ENCODE measurements at regions not wholly inside any gene's neighbourhood (a gene's known extent, or its start where the extent isn't known, plus 50 kb on each side); places are given as distances from the start of the nearest gene placed in this dataset.

DNA sequence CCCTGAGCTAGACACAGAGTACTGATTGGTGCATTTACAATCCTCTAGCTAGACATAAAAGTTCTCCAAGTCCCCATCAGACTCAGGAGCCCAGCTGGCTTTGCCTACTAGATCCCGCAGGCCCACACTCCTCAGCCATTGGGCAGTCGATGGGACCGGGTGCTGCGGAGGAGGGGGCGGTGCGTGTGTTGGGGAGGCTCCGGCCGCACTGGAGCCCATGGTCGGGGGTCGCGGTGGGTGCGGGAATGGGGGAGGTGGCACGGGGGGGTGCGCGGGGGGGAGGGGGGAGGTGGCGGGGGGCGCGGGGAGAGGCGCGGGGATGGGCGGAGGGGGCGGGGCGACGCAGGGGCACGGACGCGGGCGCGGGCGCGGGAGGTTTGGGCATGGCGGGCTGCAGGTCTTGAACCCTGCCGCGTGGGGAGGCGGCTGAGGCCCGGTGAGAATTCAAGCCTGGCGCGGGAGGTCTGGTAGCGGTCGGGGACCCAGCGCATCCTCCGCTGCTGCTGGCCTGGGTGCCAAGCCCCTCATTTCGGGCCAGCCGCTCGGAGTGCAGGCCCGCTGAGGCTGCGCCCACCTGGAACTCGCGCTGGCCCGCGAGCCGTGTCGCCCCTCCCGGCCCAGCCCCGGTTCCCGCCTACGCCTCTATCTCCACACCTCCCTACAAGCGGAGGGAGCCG, 674.1 kb downstream of the SLITRK5 start:
- no peak overlapping the region for H3K4me3 ChIP-seq
- in situ Hi-C loops (cut with MboI; ENCODE audit: low pct_unique_long_range_greater_than_20kb in 2 of 9, low sequenced_read_pairs in 9 of 9, unreplicated experiment in 9 of 9) = no loop called here
- H3K4me1 ChIP-seq (replicated peaks in 1 of 2) = no peaks in the 10 kb centered on the region
- WGBS, 10 experiments = no CpG with 5 or more reads among the region's 59 CpGs
- no peak for ATAC-seq (replicated peaks in 6 of 8)
- no peak overlapping the region for H3K27ac ChIP-seq

DNA sequence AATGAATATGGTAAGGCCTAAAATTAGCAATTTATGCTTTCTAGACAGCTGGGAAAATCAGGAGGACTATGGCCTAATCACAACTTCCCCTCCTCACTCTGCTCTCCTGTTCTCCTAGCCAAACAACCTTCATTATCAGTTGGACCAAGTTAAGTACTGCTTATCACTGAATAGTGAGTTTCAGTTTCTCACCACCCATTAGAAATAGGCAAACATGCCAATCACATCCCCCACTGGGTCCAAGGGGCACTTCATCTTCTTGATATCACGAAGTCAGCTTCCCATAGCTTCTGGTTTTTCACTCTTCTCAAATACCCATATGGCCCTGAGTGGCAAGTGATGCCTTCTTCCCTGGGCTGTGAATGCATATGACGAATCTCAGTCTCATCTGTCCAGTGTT, 689.6 kb downstream of the SLITRK5 start:
- ATAC-seq (replicated peaks in 6 of 8) = no peak
- no peak overlapping the region for H3K27ac ChIP-seq
- no peaks in the 10 kb centered on the region for H3K4me1 ChIP-seq (replicated peaks in 1 of 2)
- no peak overlapping the region for H3K4me3 ChIP-seq
- in situ Hi-C loops (cut with MboI; ENCODE audit: low pct_unique_long_range_greater_than_20kb in 2 of 9, low sequenced_read_pairs in 9 of 9, unreplicated experiment in 9 of 9) = no loop called here
- 0 to 100% (median 100%) methylated on average over 1 to 2 of the region's 2 CpGs; no CpG with 5 or more reads in 5 of the 10 experiments for WGBS, 10 experiments

DNA sequence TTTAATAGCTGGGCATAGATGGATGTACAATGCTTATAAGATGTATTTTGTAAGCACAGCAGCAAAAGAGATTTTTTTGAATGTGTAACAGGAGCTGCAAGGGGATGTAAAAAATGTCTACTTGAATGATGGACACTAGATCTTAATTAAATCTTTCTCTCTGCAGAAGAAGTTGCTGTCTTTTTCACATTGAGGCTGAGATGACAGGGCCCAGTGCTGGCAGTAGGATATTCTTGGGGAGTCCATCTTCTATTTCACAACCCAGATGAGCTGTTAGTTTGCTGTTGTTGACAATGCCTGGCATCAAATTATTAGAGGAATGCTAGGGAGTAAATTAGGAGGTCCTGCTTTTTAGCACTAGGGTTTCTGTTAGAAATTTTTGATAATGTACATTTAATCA, 698.7 kb downstream of the SLITRK5 start:
- H3K4me3 ChIP-seq = no peak overlapping the region
- H3K27ac ChIP-seq = no peak overlapping the region
- in situ Hi-C loops (cut with MboI; ENCODE audit: low pct_unique_long_range_greater_than_20kb in 2 of 9, low sequenced_read_pairs in 9 of 9, unreplicated experiment in 9 of 9) = no loop called here
- H3K4me1 ChIP-seq (replicated peaks in 1 of 2) = peaks cover 0 to 24% of the 10 kb centered on the region in 2 donors
- ATAC-seq (replicated peaks in 6 of 8) = peak in 3 of 8 experiments; percentile 31 to 63 (median 55)

DNA sequence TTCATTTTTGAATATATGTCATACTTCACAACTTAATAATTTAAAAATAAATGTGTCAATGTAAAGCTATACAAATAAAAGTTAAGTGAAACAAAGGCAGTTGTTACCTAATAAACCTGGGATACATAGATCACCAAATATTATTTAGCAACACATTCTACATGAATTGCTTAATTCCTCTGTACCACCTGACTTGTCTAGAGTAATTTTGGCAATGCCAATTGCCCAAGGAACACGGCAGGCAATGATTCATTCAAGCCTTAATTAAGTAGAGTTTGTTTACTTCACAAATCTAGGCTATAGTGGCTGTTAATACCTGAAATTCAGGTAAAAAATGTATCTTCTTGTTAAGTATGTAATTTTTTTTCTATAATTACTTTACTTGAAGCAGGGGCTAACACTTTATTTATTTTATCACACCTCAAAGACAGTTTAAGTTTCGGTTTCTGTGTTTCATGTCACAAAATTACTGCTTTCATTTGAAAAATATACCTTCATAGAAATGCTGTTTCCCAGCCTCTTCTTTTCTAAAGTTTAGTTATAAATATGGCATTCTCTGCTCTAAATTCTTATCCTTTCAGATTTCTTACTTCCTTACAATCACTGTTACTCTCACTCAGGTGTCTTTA, 705.7 kb downstream of the SLITRK5 start:
- WGBS, 10 experiments = 0 to 100% (median 70%) methylated on average over 1 to 2 of the region's 2 CpGs
- no peak for ATAC-seq (replicated peaks in 6 of 8)
- Histone ChIP-seq H3K27ac (no peak overlapping the region), H3K4me3 (no peak overlapping the region), H3K4me1 (replicated peaks in 1 of 2) (no peaks in the 10 kb centered on the region)
- in situ Hi-C loops (cut with MboI; ENCODE audit: low pct_unique_long_range_greater_than_20kb in 2 of 9, low sequenced_read_pairs in 9 of 9, unreplicated experiment in 9 of 9) = no loop called here

DNA sequence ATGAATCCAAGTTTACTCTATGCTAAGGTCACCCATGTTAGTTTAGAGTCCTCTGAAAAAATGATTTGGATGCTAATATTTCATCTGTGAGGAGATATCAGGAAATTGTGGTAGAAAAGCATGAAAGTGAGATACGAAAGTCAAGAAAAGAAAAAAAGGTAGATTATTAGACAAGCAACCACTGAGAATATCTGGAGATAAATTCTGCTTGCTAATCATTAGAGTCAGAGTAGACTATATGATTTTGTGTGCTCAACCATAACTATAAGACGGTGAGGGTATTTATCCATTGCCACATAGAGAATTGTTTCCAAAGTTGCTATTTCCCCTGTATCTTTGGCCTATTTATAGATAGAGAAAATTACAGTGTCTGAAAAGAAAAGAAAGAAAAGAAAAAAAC, 706.7 kb downstream of the SLITRK5 start:
- Histone ChIP-seq H3K4me1 (replicated peaks in 1 of 2) (no peaks in the 10 kb centered on the region), H3K27ac (no peak overlapping the region), H3K4me3 (no peak overlapping the region)
- no peak for ATAC-seq (replicated peaks in 6 of 8)
- in situ Hi-C loops (cut with MboI; ENCODE audit: low pct_unique_long_range_greater_than_20kb in 2 of 9, low sequenced_read_pairs in 9 of 9, unreplicated experiment in 9 of 9) = no loop called here
- WGBS, 10 experiments = 8 to 100% (median 84%) methylated on average over 1 to 2 of the region's 2 CpGs

DNA sequence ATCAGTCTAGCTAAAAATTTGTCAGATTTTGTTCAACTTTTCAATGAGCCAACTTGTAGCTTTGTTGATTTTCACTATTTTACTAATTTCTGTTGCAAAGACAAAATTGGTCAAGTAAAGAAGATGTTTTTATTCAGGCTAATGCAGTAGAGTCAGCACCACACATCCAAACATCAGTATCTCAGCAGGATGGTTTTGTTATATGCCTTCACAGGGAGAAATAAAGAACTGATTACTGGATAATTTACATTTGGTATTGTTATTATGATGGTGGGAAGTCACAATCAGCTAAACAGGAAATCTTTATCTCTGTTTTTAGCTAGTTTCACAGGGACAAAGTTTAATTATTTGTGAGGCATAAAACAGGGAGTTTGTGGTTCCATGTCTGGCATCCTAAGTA, 713.4 kb downstream of the SLITRK5 start:
- no peak for ATAC-seq (replicated peaks in 6 of 8)
- Histone ChIP-seq H3K4me3 (no peak overlapping the region), H3K4me1 (replicated peaks in 1 of 2) (no peaks in the 10 kb centered on the region), H3K27ac (no peak overlapping the region)
- in situ Hi-C loops (cut with MboI; ENCODE audit: low pct_unique_long_range_greater_than_20kb in 2 of 9, low sequenced_read_pairs in 9 of 9, unreplicated experiment in 9 of 9) = no loop called here

DNA sequence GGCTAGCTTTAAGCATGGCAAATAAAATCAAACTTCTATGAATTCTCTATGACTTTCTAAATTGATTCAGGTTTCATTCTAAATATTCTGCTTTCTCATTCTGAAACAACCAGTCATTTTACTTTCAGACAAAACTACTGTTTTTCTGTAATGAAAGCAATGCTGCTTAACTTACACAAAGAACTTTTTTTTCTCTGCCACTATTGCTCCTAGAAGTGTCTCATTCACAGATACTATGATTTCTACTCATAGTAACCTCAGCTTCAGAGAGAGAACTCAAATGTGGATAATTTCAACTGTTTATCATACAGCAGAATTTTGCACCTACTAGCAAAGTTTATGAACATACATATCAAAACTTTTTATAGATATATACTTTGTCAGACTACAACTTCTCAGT, 724.6 kb downstream of the SLITRK5 start:
- in situ Hi-C loops (cut with MboI; ENCODE audit: low pct_unique_long_range_greater_than_20kb in 2 of 9, low sequenced_read_pairs in 9 of 9, unreplicated experiment in 9 of 9) = no loop called here
- ATAC-seq (replicated peaks in 6 of 8) = no peak
- no peak overlapping the region for H3K4me3 ChIP-seq

DNA sequence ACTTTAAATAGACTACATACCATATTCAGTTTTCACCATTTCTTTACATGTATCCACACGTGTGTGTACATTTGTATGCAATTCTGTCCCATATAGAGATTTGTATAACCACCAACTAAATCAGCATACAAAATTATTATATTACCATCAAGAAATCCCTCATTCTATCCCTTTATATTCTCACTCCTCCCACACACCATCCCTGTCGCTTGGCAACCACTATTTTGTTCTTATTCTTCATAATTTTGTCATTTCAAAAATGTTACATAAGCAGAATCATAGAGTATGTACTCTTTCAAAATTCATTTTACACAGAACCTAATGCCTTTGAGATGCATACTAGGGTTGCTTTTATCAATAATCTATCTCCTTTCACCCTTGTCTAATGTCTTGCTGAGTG, 740.5 kb downstream of the SLITRK5 start:
- H3K4me1 ChIP-seq (replicated peaks in 1 of 2) = no peaks in the 10 kb centered on the region
- ATAC-seq (replicated peaks in 6 of 8) = no peak
- in situ Hi-C loops (cut with MboI; ENCODE audit: low pct_unique_long_range_greater_than_20kb in 2 of 9, low sequenced_read_pairs in 9 of 9, unreplicated experiment in 9 of 9) = no loop called here
- no peak overlapping the region for H3K27ac ChIP-seq
- 5 to 100% (median 71%) methylated on average over 1 to 2 of the region's 2 CpGs; no CpG with 5 or more reads in 1 of the 10 experiments for WGBS, 10 experiments
- no peak overlapping the region for H3K4me3 ChIP-seq

More for the DNA sequence above, 724.6 kb downstream of the SLITRK5 start:
- no peaks in the 10 kb centered on the region for H3K4me1 ChIP-seq (replicated peaks in 1 of 2)
- no peak overlapping the region for H3K27ac ChIP-seq

DNA sequence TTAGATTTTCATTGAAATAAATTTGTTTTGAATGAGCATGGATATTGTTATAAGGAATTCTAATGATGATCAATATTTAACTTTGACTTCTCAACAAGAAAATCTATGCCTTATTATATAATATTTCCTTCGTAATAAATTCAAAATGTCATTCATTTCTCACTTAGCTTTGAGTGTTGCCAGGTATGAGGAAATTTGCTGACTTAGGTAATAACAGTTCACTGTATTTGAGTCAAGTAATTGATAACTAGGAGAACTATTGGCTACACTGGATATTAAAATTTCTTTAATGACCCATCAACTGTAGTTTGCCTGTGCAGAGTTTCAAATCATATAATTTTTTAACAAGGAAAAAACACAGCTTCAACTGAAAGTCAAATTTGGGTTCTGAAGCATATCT, 746.6 kb downstream of the SLITRK5 start:
- Histone ChIP-seq H3K4me1 (replicated peaks in 1 of 2) (no peaks in the 10 kb centered on the region), H3K4me3 (no peak overlapping the region), H3K27ac (no peak overlapping the region)
- WGBS, 10 experiments = 0 to 54% (median 33%) methylated on average over 1 of the region's 1 CpG; no CpG with 5 or more reads in 1 of the 10 experiments
- in situ Hi-C loops (cut with MboI; ENCODE audit: low pct_unique_long_range_greater_than_20kb in 2 of 9, low sequenced_read_pairs in 9 of 9, unreplicated experiment in 9 of 9) = no loop called here
- no peak for ATAC-seq (replicated peaks in 6 of 8)

DNA sequence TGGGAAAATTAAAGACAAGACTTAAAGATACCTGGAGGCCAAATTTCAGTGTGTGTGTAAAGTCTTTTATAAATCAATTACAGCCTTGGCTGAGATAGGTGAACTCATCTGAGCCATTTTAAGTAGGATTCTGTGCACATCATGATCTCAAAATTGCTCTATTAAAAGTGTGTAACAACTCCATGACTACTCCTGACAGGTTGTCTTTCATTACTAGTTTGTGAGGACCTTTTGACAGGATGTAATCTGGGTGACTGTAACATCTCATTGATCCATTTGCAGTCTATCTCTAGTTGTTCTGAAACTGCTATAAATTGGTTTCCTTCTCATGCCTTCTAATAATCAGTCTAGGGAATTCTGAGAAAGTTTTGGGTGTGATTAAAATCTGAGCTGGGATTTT, 753.3 kb downstream of the SLITRK5 start:
- H3K4me3 ChIP-seq = no peak overlapping the region
- H3K27ac ChIP-seq = no peak overlapping the region
- in situ Hi-C loops (cut with MboI; ENCODE audit: low pct_unique_long_range_greater_than_20kb in 2 of 9, low sequenced_read_pairs in 9 of 9, unreplicated experiment in 9 of 9) = no loop called here
- no peaks in the 10 kb centered on the region for H3K4me1 ChIP-seq (replicated peaks in 1 of 2)
- ATAC-seq (replicated peaks in 6 of 8) = no peak

DNA sequence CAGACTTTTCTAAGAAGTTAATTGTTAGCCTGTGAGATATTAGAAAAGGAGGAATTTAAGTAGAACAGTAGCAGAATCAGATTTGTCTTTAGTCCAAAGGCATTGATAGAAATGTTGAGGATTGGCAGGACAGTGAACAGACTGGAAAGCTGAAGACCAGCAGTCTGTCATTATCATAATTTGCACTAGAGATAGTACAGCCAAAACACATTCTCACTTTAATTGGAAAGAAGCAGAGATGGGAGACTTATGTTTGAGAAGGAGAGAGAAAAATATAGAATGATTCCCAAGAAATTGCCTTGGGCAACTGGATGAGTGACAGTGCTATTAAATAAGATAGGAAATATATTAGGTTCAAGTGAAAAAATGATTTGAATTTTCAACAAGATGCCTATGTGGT, 755.5 kb downstream of the SLITRK5 start:
- H3K4me3 ChIP-seq = no peak overlapping the region
- in situ Hi-C loops (cut with MboI; ENCODE audit: low pct_unique_long_range_greater_than_20kb in 2 of 9, low sequenced_read_pairs in 9 of 9, unreplicated experiment in 9 of 9) = no loop called here
- H3K27ac ChIP-seq = no peak overlapping the region
- H3K4me1 ChIP-seq (replicated peaks in 1 of 2) = no peaks in the 10 kb centered on the region
- ATAC-seq (replicated peaks in 6 of 8) = no peak

DNA sequence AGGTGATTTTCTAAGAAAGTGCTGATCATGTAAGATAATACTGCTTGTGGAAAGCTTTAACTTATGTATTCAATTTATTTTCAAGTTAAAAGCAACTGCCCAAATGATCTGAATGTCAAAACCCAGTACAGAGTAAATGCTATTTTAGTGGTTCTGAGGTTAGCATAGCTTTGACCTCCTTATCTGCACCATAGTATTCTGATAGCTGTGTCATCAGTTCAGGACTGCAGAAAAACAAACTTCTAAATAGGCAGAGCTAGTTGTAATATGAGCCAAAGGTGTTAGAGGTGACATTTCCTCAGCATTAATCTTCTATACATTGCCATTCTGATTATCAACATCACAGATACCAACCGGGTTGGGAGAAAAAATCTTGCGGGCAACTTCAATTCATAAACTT, 758.7 kb downstream of the SLITRK5 start:
- in situ Hi-C loops (cut with MboI; ENCODE audit: low pct_unique_long_range_greater_than_20kb in 2 of 9, low sequenced_read_pairs in 9 of 9, unreplicated experiment in 9 of 9) = no loop called here
- Histone ChIP-seq H3K4me1 (replicated peaks in 1 of 2) (no peaks in the 10 kb centered on the region), H3K27ac (no peak overlapping the region), H3K4me3 (no peak overlapping the region)
- ATAC-seq (replicated peaks in 6 of 8) = no peak
- WGBS, 10 experiments = 0 to 100% (median 95%) methylated on average over 1 to 2 of the region's 2 CpGs; no CpG with 5 or more reads in 1 of the 10 experiments

DNA sequence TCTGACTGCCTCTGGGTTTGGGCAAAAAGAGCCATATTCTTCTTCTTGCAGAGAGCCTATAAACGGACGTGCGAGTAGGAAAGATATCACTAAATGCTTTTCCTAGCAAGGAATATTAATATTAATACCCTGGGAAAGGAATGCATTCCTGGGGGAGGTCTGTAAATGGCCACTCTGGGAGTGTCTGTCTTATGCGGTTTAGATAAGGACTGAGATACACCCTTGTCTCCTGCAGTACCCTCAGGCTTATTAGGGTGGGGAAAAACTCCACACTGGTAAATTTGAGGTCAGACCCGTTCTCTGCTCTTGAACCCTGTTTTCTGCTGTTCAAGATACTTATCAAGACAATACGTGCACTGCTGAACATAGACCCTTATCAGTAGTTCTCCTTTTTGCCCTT, 763.8 kb downstream of the SLITRK5 start:
- H3K4me1 ChIP-seq (replicated peaks in 1 of 2) = no peaks in the 10 kb centered on the region
- no peak for ATAC-seq (replicated peaks in 6 of 8)
- in situ Hi-C loops (cut with MboI; ENCODE audit: low pct_unique_long_range_greater_than_20kb in 2 of 9, low sequenced_read_pairs in 9 of 9, unreplicated experiment in 9 of 9) = no loop called here
- WGBS, 10 experiments = 14 to 100% (median 70%) methylated on average over 1 to 5 of the region's 6 CpGs; no CpG with 5 or more reads in 2 of the 10 experiments
- H3K27ac ChIP-seq = no peak overlapping the region
- H3K4me3 ChIP-seq = no peak overlapping the region

DNA sequence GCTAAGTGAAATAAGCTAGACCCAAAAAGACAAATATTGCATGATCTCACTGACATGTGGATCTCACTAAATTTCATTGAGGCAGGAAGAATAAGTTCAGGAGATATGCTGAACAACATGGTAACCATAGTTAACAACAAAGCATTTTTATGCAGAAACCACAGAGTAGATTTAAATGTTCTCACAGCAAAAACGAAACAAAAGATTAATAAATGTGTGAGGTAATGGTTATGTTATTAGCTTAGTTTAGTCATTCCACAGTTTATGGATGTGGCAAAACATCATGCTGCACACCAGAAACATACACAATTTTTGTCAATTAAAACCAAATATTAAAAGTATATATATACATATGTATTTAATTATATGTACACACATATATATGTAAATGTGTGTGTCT, 765.8 kb downstream of the SLITRK5 start:
- no peak overlapping the region for H3K27ac ChIP-seq
- 0 to 100% (median 75%) methylated on average over 1 of the region's 1 CpG; no CpG with 5 or more reads in 3 of the 10 experiments for WGBS, 10 experiments
- H3K4me3 ChIP-seq = no peak overlapping the region
- ATAC-seq (replicated peaks in 6 of 8) = no peak
- no peaks in the 10 kb centered on the region for H3K4me1 ChIP-seq (replicated peaks in 1 of 2)
- in situ Hi-C loops (cut with MboI; ENCODE audit: low pct_unique_long_range_greater_than_20kb in 2 of 9, low sequenced_read_pairs in 9 of 9, unreplicated experiment in 9 of 9) = no loop called here
